Left colon (tissue), 2 donors: ENCODE measurements at regions not wholly inside any gene's neighbourhood (a gene's known extent, or its start where the extent isn't known, plus 50 kb on each side); places are given as distances from the start of the nearest gene placed in this dataset.
"Not testable (repeated sequence)": the region's sequence is repeated elsewhere in the genome, so short reads cannot be mapped to it uniquely, and the experiment has no call there.

ENCODE experiments used
- ATAC-seq: fragments of 200-7000 bp; cut with Tn5 transposase; one replicate; pipeline ENCODE4 v1.9.1; 2020; ENCODE audit warnings: mild to moderate bottlenecking, moderate library complexity
- DNase-seq, 2 donors: peaks; one replicate each; pipeline ENCODE4 v3.0.0-alpha.2; 2020
- intact Hi-C, 2 donors: fragments of 100-400 bp; cut with DNase I in 1 of 2; cut with micrococcal nuclease in 1 of 2; formaldehyde crosslinking; loops; one replicate each; pipeline versions ENCODE4 v1.11.2 to v1.14.0; 2022; cut with DNase I, micrococcal nuclease
- donor health status: DM: no; HTN: no; CAD: no.
- donor health status: DM: yes; HTN: yes; CAD: no.

DNA sequence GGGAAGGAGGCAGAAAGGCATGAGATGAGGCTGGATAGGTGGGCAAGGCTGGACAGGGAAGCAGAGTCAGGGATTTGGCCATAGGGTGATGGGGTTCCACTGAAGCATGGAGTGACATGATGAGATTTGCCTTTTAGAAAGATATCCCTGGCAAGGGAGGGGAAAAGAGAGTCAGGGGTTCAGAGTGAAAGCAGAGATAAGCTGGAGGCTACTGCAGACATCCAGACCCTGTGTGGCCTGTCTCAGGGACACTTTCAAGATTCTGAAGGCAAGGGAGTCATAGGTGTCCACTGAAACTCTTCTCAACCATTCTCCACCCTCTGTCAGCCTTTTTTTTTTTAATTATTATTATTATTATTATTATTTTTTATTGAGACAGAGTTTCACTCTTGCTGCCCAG is 94.0 kb upstream of the SPATA12 start:
- DNase-seq (no peak), ATAC-seq (no peak)
- intact Hi-C loops = no loop called here

- no peak for ATAC-seq
- intact Hi-C loops = no loop called here
These were observed 94.4 kb upstream of the SPATA12 start for GRCh38 chr3:56966104-56966503.

DNA sequence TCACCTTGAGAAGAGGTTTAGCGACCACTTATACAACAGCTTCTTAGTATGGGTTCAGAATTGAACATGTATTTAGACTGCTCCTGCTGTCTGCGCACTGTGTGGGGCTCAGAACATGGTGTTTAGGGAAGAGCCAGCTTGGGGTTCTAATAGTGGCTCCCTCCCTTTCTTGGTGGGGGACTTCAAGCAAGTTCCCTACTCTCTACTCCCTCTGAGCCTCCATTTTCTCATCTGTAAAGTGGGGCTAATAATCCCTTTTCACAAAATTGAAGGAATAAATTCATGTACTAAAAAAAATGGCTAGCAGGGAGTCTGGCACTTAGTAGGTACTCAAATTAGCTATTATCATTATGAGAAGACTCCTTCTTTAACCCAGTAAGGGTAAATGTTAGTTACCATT is 97.5 kb upstream of the SPATA12 start:
- intact Hi-C loops = no loop called here
- no peak for ATAC-seq
- no peak for DNase-seq

More at GRCh38 chr3:56966104-56966503, 94.4 kb upstream of the SPATA12 start:
- DNase-seq = no peak

DNA sequence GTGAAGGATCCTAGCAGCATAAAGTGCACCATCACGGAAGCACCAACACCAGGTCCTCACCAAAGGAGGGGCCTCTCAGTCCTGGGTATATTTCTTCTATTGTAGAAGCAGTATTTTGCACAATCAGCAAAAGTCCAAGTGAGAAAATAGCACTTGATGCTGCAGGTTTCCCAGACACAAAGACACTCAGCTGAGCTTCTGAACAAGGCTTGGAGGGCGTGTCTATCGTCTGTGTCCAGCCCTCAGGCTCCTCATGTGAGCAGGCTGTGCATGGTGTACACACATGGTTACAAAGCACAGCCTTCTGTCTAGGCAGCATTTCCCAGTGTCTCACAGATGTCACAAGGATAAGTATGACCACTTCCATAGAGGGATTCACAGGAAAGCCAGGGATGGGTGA is 98.3 kb upstream of the SPATA12 start:
- intact Hi-C loops = no loop called here
- ATAC-seq (no peak), DNase-seq (no peak)

- no peak for DNase-seq
- intact Hi-C loops = no loop called here
- no peak for ATAC-seq
These were observed 100.1 kb upstream of the SPATA12 start for GRCh38 chr3:56960234-56960917.

- DNase-seq (no peak), ATAC-seq (no peak)
- intact Hi-C loops = no loop called here
These were observed 101.6 kb upstream of the SPATA12 start for GRCh38 chr3:56958879-56959278.

- ATAC-seq = no peak
- intact Hi-C loops = no loop called here
- no peak for DNase-seq
These were observed 102.9 kb upstream of the SPATA12 start for GRCh38 chr3:56957522-56957921.

DNA sequence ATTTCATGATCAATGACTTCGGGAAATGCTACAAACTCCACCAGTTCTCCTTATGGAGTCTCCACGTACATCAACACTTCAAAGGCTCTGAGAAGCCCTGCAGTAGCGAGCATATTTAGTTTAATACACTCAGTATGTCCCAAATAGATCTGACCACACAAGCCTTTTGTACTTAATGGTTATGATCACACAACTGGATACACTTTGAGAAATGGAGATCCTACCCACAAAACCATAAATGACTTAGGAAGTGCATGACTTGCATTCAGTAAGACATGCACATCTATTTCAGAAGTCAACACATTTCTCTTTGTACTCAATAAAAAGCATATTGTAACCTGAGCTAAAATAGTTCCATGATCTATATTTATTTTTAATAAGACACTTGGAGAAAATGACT is 103.6 kb upstream of the SPATA12 start:
- intact Hi-C loops = no loop called here
- ATAC-seq (no peak), DNase-seq (no peak)

- intact Hi-C loops = no loop called here
- DNase-seq (no peak), ATAC-seq (no peak)
These were observed 104.9 kb upstream of the SPATA12 start for GRCh38 chr3:56955492-56956111.

DNA sequence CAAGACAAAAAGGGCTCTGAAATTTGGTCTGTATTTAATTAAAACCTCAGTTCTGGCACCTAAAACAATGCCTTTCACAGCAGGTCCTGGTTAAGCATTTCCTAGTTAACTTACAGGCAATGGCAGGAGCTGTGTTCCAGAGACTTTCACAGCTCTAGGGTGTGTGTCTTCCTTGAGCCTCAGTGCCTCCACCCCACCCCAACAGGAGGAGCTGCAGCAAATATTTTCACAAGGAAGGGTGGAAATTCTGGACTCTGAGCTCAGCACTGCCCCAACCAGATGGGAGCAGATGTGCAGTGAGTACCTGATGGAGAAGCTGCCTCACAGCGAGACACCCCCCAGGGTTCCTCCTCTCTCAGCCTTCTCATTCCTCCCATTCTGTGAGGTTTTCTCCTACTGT is 106.3 kb upstream of the SPATA12 start:
- intact Hi-C loops = no loop called here
- peak; percentile 48 to 73 for DNase-seq
- peak; percentile 96 for ATAC-seq

- intact Hi-C loops = no loop called here
- ATAC-seq = peak; percentile 82
- DNase-seq = peak; percentile 37 to 72
These were observed 107.6 kb upstream of the SPATA12 start for GRCh38 chr3:56952846-56953245.

GRCh38 chr3:56952061-56952460 is 108.4 kb upstream of the SPATA12 start:
- ATAC-seq (no peak), DNase-seq (no peak)
- intact Hi-C loops = no loop called here

GRCh38 chr3:56951366-56951765 is 109.1 kb upstream of the SPATA12 start:
- intact Hi-C loops = no loop called here
- DNase-seq = no peak
- no peak for ATAC-seq

DNA sequence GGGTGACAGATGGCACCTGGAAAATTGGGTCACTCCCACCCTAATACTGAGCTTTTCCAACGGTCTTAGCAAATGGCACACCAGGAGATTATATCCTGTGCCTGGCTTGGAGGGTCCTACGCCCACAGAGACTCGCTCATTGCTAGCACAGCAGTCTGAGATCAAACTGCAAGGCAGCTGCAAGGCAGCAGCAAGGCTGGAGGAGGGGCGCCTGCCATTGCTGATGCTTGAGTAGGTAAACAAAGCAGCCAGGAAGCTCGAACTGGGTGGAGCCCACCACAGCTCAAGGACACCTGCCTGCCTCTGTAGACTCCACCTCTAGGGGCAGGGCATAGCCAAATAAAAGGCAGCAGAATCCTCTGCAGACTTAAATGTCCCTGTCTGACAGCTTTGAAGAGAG is 115.1 kb upstream of the SPATA12 start:
- DNase-seq, intact Hi-C loops, ATAC-seq: not testable (repeated sequence)

DNA sequence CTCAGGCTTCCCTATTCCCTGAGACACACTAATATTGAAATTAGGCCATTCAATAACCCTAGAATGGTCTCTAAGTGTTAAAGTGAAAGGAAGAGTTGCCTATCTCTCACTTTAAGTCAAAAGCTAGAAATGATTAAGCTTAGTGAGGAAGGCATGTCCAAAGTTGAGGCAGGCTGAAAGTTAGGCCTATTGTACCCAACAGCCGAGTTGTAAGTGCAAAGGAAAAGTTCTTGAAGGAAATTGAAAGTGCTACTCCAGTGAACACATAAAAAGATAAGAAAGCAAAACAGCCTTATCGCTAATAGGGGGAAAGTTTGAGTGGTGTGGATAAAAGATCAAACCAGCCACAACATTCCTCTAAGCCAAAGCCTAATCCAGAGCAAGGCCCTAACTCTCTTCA is 117.9 kb upstream of the SPATA12 start:
- no peak for ATAC-seq
- DNase-seq = no peak
- intact Hi-C loops = no loop called here

DNA sequence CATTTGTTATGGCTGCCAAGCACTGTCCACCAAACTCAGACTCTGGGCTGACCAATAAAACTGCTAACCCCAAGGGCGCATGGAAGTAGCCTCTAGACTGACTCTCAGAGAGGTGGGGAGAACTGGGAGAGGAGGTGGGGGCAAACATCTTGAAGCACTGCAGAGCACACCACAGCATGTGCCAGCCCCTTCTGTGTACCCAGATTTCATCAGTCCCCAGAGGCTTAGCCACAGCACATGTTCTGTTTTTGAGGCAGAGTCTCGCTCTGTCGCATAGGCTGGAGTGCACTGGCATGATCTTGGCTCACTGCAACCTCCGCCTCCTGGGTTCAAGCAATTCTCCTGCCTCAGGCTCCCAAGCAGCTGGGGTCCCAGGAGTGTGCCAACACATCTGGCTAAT is 119.5 kb upstream of the SPATA12 start:
- no peak for ATAC-seq
- intact Hi-C loops = no loop called here

GRCh38 chr3:56940321-56940720 is 120.1 kb upstream of the SPATA12 start:
- no peak for DNase-seq
- no peak for ATAC-seq
- intact Hi-C loops = no loop called here

More for the DNA sequence above, 119.5 kb upstream of the SPATA12 start:
- DNase-seq = no peak

DNA sequence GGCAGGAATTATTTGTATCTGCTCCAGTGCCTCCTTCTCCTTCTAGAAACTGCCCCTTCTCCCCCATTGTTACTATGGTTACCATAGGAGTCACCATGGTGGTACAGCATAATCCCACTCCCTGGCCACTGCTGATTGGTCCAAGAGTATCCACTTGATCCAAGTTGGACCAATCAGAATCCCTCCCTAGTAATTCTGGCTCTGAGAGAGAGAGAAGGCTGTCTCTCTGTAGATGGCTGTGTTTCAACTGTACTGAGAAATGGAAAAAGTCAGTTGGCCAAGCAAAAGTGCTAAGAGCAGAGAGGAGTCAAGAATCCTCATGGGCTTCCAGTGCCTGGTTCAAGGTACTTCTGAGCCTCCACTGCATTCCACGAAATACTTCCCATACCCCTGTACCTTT is 120.6 kb upstream of the SPATA12 start:
- ATAC-seq = no peak
- no peak for DNase-seq
- intact Hi-C loops = no loop called here

- intact Hi-C loops = no loop called here
- ATAC-seq (no peak), DNase-seq (no peak)
These were observed 121.9 kb upstream of the SPATA12 start for GRCh38 chr3:56938530-56938929.

- ATAC-seq (no peak), DNase-seq (no peak)
- intact Hi-C loops = no loop called here
These were observed 122.9 kb upstream of the SPATA12 start for GRCh38 chr3:56937580-56937979.

- DNase-seq = no peak
- intact Hi-C loops = no loop called here
These were observed 124.7 kb upstream of the SPATA12 start for GRCh38 chr3:56935811-56936210.

More at GRCh38 chr3:56935811-56936210, 124.7 kb upstream of the SPATA12 start:
- ATAC-seq = no peak
